GM12878 (cell line): ENCODE measurements at regions not wholly inside any gene's neighbourhood (a gene's known extent, or its start where the extent isn't known, plus 50 kb on each side); places are given as distances from the start of the nearest gene placed in this dataset.

Source experiments
- ATAC-seq: fragments of 200-7000 bp; cut with Tn5 transposase; 3 replicates; pipeline ENCODE4 v1.9.1; 2020; ENCODE audit warnings: mild to moderate bottlenecking, moderate library complexity
- BruUV-seq: library from RNA; stranded (reverse); fragments of 400-500 nt; replicated peaks from 2 replicates; lab custom pipeline; 2021; lab: Mats Ljungman, UMichigan
- CTCF ChIA-PET: fragments of 300-600 bp; sonication (Branson Sonifier 250); formaldehyde crosslinking; extraction: SDS; loops from one replicate; lab custom pipeline; 2021; ENCODE audit warnings: inconsistent platforms; lab: Yijun Ruan, JAX
- POLR2A ChIA-PET: fragments of 350-600 bp; formaldehyde crosslinking; extraction: SDS; loops from one replicate; lab custom pipeline; 2021; ENCODE audit warnings: inconsistent platforms; lab: Charles Lee
- RAD21 ChIA-PET: fragments of 300-600 bp; sonication (Branson Sonifier 250); formaldehyde crosslinking; loops from one replicate; lab custom pipeline; 2023; ENCODE audit warnings: antibody characterized with exemption; ENCODE audit not compliant: unreplicated experiment; lab: Charles Lee
- SMC1A ChIA-PET: fragments of 300-600 bp; sonication (Branson Sonifier 250); formaldehyde crosslinking; loops from one replicate; lab custom pipeline; 2023; ENCODE audit not compliant: unreplicated experiment, uncharacterized antibody; lab: Charles Lee
- DNase-seq: peaks from one replicate; pipeline ENCODE4 v3.0.0-alpha.2; 2011; ENCODE audit warnings: low read depth, low spot score
- FAIRE-seq: peaks from 3 replicates; lab custom pipeline; 2011; peaks lifted over from hg19 to GRCh38; lab: Jason Lieb, UNC
- H2AFZ ChIP-seq: 2 replicates; pipeline ENCODE4 v1.6.0; 2011; ENCODE audit warnings: low read depth, low read length, control low read depth; ENCODE audit not compliant: control insufficient read depth
- H3K27ac ChIP-seq: 2 replicates; pipeline ENCODE4 v1.5.1; 2011; ENCODE audit warnings: control low read depth; ENCODE audit not compliant: control insufficient read depth, insufficient read depth
- H3K27me3 ChIP-seq, 2 experiments: replicated peaks in 1 of 2; 2 replicates each; pipeline versions ENCODE4 v1.6.0 to v1.6.1; 2011; ENCODE audit warnings: low read length in 1 of 2; ENCODE audit not compliant: control insufficient read depth in 2 of 2, insufficient read depth in 2 of 2
- H3K36me3 ChIP-seq, 2 experiments: 2 replicates each; pipeline ENCODE4 v1.5.1; 2011; ENCODE audit warnings: low read length in 1 of 2; ENCODE audit not compliant: control insufficient read depth in 2 of 2, insufficient read depth in 2 of 2
- H3K4me1 ChIP-seq: 2 replicates; pipeline ENCODE4 v1.6.1; 2011; ENCODE audit warnings: mild to moderate bottlenecking, low read length, moderate library complexity, mixed read lengths; ENCODE audit not compliant: control insufficient read depth, insufficient read depth
- H3K4me2 ChIP-seq: 2 replicates; pipeline ENCODE4 v1.6.0; 2011; ENCODE audit warnings: control low read depth; ENCODE audit not compliant: control insufficient read depth, insufficient read depth
- H3K4me3 ChIP-seq: fragments of 200-600 bp; sonication (generic); 2 replicates; pipeline ENCODE4 v1.5.1; 2016
- H3K79me2 ChIP-seq: 2 replicates; pipeline ENCODE4 v1.6.0; 2011; ENCODE audit warnings: low read length; ENCODE audit not compliant: control insufficient read depth, insufficient read depth
- H3K9ac ChIP-seq: 2 replicates; pipeline ENCODE4 v1.8.0; 2011; ENCODE audit warnings: low read length, control low read depth, mixed read lengths; ENCODE audit not compliant: control insufficient read depth, insufficient read depth
- H3K9me3 ChIP-seq: replicated peaks from 3 replicates; pipeline ENCODE4 v1.5.1; 2011; ENCODE audit warnings: mild to moderate bottlenecking, low read length; ENCODE audit not compliant: control insufficient read depth, insufficient read depth
- H4K20me1 ChIP-seq: 2 replicates; pipeline ENCODE4 v1.6.0; 2011; ENCODE audit not compliant: control insufficient read depth, insufficient read depth
- JUNB ChIP-seq: IDR thresholded peaks from 2 replicates; pipeline ENCODE4 v1.6.1; 2016; ENCODE audit warnings: antibody characterized with exemption, mild to moderate bottlenecking
- LARP7 ChIP-seq: fragments of 450-650 bp; IDR thresholded peaks from 2 replicates; pipeline ENCODE4 v1.6.1; 2017; ENCODE audit warnings: mild to moderate bottlenecking
- MTA2 ChIP-seq: fragments of 450-650 bp; IDR thresholded peaks from 2 replicates; pipeline ENCODE4 v1.6.1; 2016; ENCODE audit warnings: low read depth, mild to moderate bottlenecking, moderate library complexity
- NFYA ChIP-seq: IDR thresholded peaks from 2 replicates; pipeline ENCODE4 v1.6.1; 2011; ENCODE audit warnings: low read depth, mild to moderate bottlenecking, low read length, improper control_type of control experiment, borderline replicate concordance
- POU2F2 ChIP-seq: IDR thresholded peaks from 3 replicates; pipeline ENCODE4 v1.6.1; 2011; ENCODE audit warnings: low read depth, mild to moderate bottlenecking, low read length, borderline replicate concordance
- PRDM15 ChIP-seq: fragments of 450-650 bp; formaldehyde crosslinking; IDR thresholded peaks from 2 replicates; pipeline ENCODE4 v1.4.0; 2020; ENCODE audit warnings: mild to moderate bottlenecking, moderate library complexity
- RELA ChIP-seq: fragments of 450-650 bp; IDR thresholded peaks from 2 replicates; pipeline ENCODE4 v1.8.0; 2014; ENCODE audit warnings: borderline replicate concordance; ENCODE audit not compliant: partially characterized antibody
- WRNIP1 ChIP-seq: IDR thresholded peaks from 2 replicates; pipeline ENCODE4 v1.6.1; 2011; ENCODE audit warnings: low read depth, low read length, improper control_type of control experiment, borderline replicate concordance
- YY1 ChIP-seq: IDR thresholded peaks from 2 replicates; pipeline ENCODE4 v1.6.1; 2011; ENCODE audit warnings: low read depth, mild to moderate bottlenecking, low read length
- ZBTB40 ChIP-seq: fragments of 450-650 bp; IDR thresholded peaks from 2 replicates; pipeline ENCODE4 v1.6.1; 2016; ENCODE audit warnings: mild to moderate bottlenecking, moderate library complexity, borderline replicate concordance
- ZSCAN29 ChIP-seq: fragments of 450-650 bp; IDR thresholded peaks from 2 replicates; pipeline ENCODE4 v1.6.1; 2017; ENCODE audit warnings: mild to moderate bottlenecking, moderate library complexity
- WGBS: methylation state at CpG from one replicate; pipeline ENCODE4 v1.1.6; 2016; ENCODE audit warnings: low lambda C conversion rate; ENCODE audit not compliant: insufficient replicate concordance, insufficient coverage; ENCODE audit errors: missing lambda C conversion rate; 5-methylcytosine and 5-hydroxymethylcytosine counted together
- in situ Hi-C: fragments of 300-500 bp; cut with MboI; formaldehyde crosslinking; loops from 9 replicates; pipeline ENCODE4 v1.14.3; 2018; ENCODE audit warnings: mixed read lengths
- intact Hi-C: fragments of 100-400 bp; cut with micrococcal nuclease; formaldehyde crosslinking; loops from one replicate; pipeline ENCODE4 v1.14.2; 2022; ENCODE audit not compliant: unreplicated experiment

- no peak for TF ChIP-seq ZBTB40
- no peak for TF ChIP-seq RELA
- no peak for TF ChIP-seq NFYA
Measured at GRCh38 chr4:34880246-34880645, 1364.1 kb downstream of the ARAP2 start (continued).

- no peaks in the 10 kb centered on the region for H3K4me1 ChIP-seq
- H3K79me2 ChIP-seq: no peaks in the 10 kb centered on the region
- no peak overlapping the region for H3K27ac ChIP-seq
- no peaks in the 10 kb centered on the region for H3K9me3 ChIP-seq
- no peaks in the 10 kb centered on the region for H4K20me1 ChIP-seq
- CTCF ChIA-PET: no interaction called here
- H3K36me3 ChIP-seq: no peaks in the 10 kb centered on the region
- ATAC-seq (no peak), FAIRE-seq (no peak), DNase-seq (no peak)
- no peak overlapping the region for H2AFZ ChIP-seq
- no peak for TF ChIP-seq WRNIP1
- TF ChIP-seq MTA2: no peak
- TF ChIP-seq ZSCAN29: no peak
- no peak for TF ChIP-seq YY1
- no peak for TF ChIP-seq POU2F2
- TF ChIP-seq LARP7: no peak
- TF ChIP-seq PRDM15 (CRISPR knock-in tag): no peak
- no peak for TF ChIP-seq JUNB
- H3K4me2 ChIP-seq: no peak overlapping the region
- no TSS peak for BruUV-seq
- SMC1A ChIA-PET: no interaction called here
- POLR2A ChIA-PET: no interaction called here
- in situ Hi-C loops: no loop called here
- H3K27me3 ChIP-seq: no peaks in the 10 kb centered on the region
- H3K9ac ChIP-seq: no peak overlapping the region
- no peak overlapping the region for H3K4me3 ChIP-seq
- WGBS: 93% methylated on average over 1 of the region's 1 CpG
- intact Hi-C loops: no loop called here
- RAD21 ChIA-PET: interaction anchor here (0.6 kb wide), 1 partner anchor 1096 kb away, joined by 3 read pairs; no protein-coding TSS in a partner anchor
Measured at GRCh38 chr4:34891892-34892291, 1352.4 kb downstream of the ARAP2 start.
